ENCODE measurements at regions not wholly inside any gene's neighbourhood (a gene's known extent, or its start where the extent isn't known, plus 50 kb on each side); places are given as distances from the start of the nearest gene placed in this dataset.

DNA sequence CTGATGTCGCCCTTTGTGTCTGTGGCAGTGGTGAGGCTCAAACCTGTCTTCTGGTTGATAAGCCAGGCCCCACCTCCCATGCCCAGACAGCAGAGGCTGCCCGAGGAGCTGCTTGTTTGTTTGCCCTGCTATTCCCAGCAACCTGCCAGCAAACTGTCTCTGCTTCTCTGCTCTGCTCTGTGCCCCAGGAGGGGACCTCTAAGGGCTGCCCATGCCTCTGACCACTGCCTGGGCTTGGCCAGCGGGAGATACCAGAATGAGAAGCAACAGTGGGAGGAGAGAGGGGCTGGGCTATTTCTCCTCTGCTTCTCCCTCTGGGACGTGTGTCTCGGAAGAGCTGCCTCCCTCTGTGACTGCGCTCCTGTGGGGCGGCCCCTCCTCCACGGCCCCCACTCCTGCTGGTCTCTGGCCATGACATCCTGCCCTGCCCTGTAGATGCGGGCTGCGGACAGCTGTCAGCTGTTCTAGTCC is 213.1 kb downstream of the RPLP1 start:
- TF ChIP-seq POLR2A (IDR thresholded peaks at IDR 0.05): no peak
- TF ChIP-seq, protein P1, sequence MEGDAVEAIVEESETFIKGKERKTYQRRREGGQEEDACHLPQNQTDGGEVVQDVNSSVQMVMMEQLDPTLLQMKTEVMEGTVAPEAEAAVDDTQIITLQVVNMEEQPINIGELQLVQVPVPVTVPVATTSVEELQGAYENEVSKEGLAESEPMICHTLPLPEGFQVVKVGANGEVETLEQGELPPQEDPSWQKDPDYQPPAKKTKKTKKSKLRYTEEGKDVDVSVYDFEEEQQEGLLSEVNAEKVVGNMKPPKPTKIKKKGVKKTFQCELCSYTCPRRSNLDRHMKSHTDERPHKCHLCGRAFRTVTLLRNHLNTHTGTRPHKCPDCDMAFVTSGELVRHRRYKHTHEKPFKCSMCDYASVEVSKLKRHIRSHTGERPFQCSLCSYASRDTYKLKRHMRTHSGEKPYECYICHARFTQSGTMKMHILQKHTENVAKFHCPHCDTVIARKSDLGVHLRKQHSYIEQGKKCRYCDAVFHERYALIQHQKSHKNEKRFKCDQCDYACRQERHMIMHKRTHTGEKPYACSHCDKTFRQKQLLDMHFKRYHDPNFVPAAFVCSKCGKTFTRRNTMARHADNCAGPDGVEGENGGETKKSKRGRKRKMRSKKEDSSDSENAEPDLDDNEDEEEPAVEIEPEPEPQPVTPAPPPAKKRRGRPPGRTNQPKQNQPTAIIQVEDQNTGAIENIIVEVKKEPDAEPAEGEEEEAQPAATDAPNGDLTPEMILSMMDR (IDR thresholded peaks at IDR 0.05): no peak
